C4-2B (cell line): ENCODE measurements at regions not wholly inside any gene's neighbourhood (a gene's known extent, or its start where the extent isn't known, plus 50 kb on each side); places are given as distances from the start of the nearest gene placed in this dataset.

Experiments used
- CTCF ChIP-seq: fragments of 450-650 bp; conservative IDR thresholded peaks from 2 replicates; pipeline ENCODE4 v1.5.1; 2017; ENCODE audit warnings: mild to moderate bottlenecking
- ZFX ChIP-seq: fragments of 450-650 bp; IDR thresholded peaks from 2 replicates; pipeline ENCODE4 v1.6.1; 2017

- no peak for TF ChIP-seq CTCF
- no peak for TF ChIP-seq ZFX
Measured at GRCh38 chr5:26812714-26813113, 225.7 kb downstream of the CDH9 start.
